ENCODE measurements at regions not wholly inside any gene's neighbourhood (a gene's known extent, or its start where the extent isn't known, plus 50 kb on each side); places are given as distances from the start of the nearest gene placed in this dataset.

- TF ChIP-seq ZNF462 (CRISPR knock-in tag; IDR thresholded peaks at IDR 0.05): no peak
- TF ChIP-seq, protein P1, sequence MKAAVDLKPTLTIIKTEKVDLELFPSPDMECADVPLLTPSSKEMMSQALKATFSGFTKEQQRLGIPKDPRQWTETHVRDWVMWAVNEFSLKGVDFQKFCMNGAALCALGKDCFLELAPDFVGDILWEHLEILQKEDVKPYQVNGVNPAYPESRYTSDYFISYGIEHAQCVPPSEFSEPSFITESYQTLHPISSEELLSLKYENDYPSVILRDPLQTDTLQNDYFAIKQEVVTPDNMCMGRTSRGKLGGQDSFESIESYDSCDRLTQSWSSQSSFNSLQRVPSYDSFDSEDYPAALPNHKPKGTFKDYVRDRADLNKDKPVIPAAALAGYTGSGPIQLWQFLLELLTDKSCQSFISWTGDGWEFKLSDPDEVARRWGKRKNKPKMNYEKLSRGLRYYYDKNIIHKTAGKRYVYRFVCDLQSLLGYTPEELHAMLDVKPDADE (IDR thresholded peaks at IDR 0.05): no peak
- TF ChIP-seq NANOG (IDR thresholded peaks at IDR 0.05; ENCODE audit: borderline replicate concordance): no peak
- TF ChIP-seq EZH2 (IDR thresholded peaks at IDR 0.05; ENCODE audit: low read depth, unreplicated experiment): no peak
Observed at GRCh38 chr14:95387826-95388445, 68.2 kb upstream of the CLMN start (continued).

- H3K4me1 Mint-ChIP-seq: no peaks in the 10 kb centered on the region; the same call in 2 of the 3 replicates
- H3K9me3 Mint-ChIP-seq: no peaks in the 10 kb centered on the region; the same call in 2 of the 3 replicates
- no peak for TF ChIP-seq ZNF114 (CRISPR knock-in tag; IDR thresholded peaks at IDR 0.05)
- no peak for TF ChIP-seq NANOG (IDR thresholded peaks at IDR 0.05; ENCODE audit: borderline replicate concordance)
- TF ChIP-seq EZH2 (IDR thresholded peaks at IDR 0.05; ENCODE audit: low read depth, unreplicated experiment): no peak
- TF ChIP-seq EZH2phosphoT487 (IDR thresholded peaks at IDR 0.05; ENCODE audit: unreplicated experiment): no peak
- no peak for TF ChIP-seq ZNF331 (CRISPR knock-in tag; IDR thresholded peaks at IDR 0.05; ENCODE audit: low read depth)
- TF ChIP-seq JUNB (IDR thresholded peaks at IDR 0.05; ENCODE audit: unreplicated experiment): no peak
- H3K36me3 Mint-ChIP-seq (ENCODE audit: low read depth): no peaks in the 10 kb centered on the region
- DNase-seq (ENCODE audit: low spot score) (no peak), ATAC-seq (peak; percentile 65; the same call in 2 of the 3 replicates)
- H3K27ac Mint-ChIP-seq: no peak overlapping the region
- H3K27me3 ChIP-seq (ENCODE audit: insufficient read depth): no peaks in the 10 kb centered on the region
- no peak overlapping the region for H3K4me3 Mint-ChIP-seq
- H3K9me2 ChIP-seq (ENCODE audit: insufficient read depth): no peaks in the 10 kb centered on the region
- no peak overlapping the region for H2AFZ ChIP-seq
- no peak overlapping the region for H3K4me3 ChIP-seq
- H3K27ac ChIP-seq (ENCODE audit: low read depth): no peak overlapping the region
- H3K27me3 Mint-ChIP-seq (ENCODE audit: insufficient read depth, low read depth, poor library complexity): peaks cover 6% of the 10 kb centered on the region
- no peak overlapping the region for H3K4me2 ChIP-seq
- H3F3A ChIP-seq (replicated peaks; ENCODE audit: low read depth): no peaks in the 10 kb centered on the region
- H3K79me2 ChIP-seq (replicated peaks; ENCODE audit: insufficient read depth): no peaks in the 10 kb centered on the region
- no peaks in the 10 kb centered on the region for H3K36me3 ChIP-seq (ENCODE audit: insufficient read depth)
- H3K4me1 ChIP-seq (ENCODE audit: insufficient read depth): no peaks in the 10 kb centered on the region
- no peaks in the 10 kb centered on the region for H4K20me1 ChIP-seq (replicated peaks; ENCODE audit: insufficient read depth)
Observed at GRCh38 chr14:95386536-95387095, 66.9 kb upstream of the CLMN start.
